HG02678 (cell line): ENCODE measurements at regions not wholly inside any gene's neighbourhood (a gene's known extent, or its start where the extent isn't known, plus 50 kb on each side); places are given as distances from the start of the nearest gene placed in this dataset.
"Not testable (repeated sequence)": the region's sequence is repeated elsewhere in the genome, so short reads cannot be mapped to it uniquely, and the experiment has no call there.

ENCODE experiments used
- ATAC-seq: cut with Tn5 transposase; IDR thresholded peaks from one replicate; pipeline ENCODE4 v1.9.1; 2021; ENCODE audit warnings: mild to moderate bottlenecking, moderate library complexity; ENCODE audit not compliant: unreplicated experiment

- no peak for ATAC-seq
Measured at GRCh38 chr2:128414351-128414750, 95.7 kb upstream of the HS6ST1 start.

- no peak for ATAC-seq
Measured at GRCh38 chr2:128414946-128415778, 96.5 kb upstream of the HS6ST1 start.

GRCh38 chr2:128415779-128416061, 97.1 kb upstream of the HS6ST1 start:
- ATAC-seq: no peak

GRCh38 chr2:128416109-128416785, 97.6 kb upstream of the HS6ST1 start:
- no peak for ATAC-seq

DNA sequence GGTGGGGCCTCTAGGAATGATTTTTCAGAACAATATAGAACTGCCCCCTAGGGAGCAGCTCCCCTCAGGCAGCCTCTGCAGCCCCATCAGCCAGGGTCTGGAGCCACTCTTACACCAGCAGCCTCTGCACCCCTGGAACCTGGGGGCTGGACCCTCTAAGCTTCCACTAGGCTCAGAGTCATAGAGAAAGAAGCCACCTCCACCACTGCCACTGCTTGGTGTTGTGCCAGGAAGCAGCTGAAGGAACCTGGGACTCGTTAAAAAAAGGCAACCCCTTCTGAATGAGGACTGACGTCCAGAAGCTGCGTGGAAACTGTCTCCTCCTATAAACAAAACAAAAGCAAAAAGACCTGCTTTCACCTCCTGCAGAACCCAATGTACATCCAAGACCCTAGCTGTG, 98.1 kb upstream of the HS6ST1 start:
- no peak for ATAC-seq

- not testable (repeated sequence) for ATAC-seq
Measured at GRCh38 chr2:128417264-128417663, 98.6 kb upstream of the HS6ST1 start.

DNA sequence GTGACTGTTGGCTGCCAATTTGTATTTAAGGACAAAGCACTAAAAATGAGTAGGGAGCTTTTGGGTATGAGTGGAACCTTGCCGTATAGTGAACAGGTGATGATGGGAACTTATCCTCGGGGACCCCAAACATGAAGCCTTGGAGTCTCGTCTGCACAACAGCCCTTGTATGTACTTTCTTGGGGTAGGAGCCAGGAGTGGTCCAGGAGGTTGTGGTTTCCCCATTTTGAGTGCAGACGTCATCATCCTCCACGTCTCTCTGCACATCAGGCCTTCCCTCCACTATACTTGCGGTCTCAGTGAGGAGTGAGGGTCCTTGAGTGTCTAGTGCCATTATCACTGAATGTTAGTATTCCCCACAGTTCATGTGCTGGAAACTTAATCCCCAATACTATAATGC, 101.5 kb upstream of the HS6ST1 start:
- ATAC-seq: no peak

GRCh38 chr2:128420776-128421175, 102.1 kb upstream of the HS6ST1 start:
- no peak for ATAC-seq

DNA sequence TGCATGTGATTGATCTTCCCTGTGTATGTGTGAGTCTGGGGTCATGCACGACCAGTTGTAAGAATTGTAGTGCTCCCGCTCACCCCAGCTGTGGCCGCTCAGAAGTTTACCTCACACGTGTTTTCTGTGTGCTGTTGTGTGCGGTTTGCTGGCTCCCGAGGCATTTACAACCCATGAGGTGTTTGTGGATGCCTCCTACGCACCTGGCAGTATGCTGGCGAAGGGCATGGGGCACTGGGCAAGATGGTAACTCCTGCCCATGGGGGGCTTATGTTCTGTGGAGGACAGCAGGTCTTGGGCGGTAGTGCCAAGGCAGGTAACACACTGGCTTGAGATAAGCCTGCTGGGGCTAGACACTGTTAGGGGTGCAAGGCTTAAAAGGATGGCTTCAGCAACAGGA, 102.6 kb upstream of the HS6ST1 start:
- ATAC-seq: no peak

- no peak for ATAC-seq
Measured at GRCh38 chr2:128421861-128422311, 103.2 kb upstream of the HS6ST1 start.

DNA sequence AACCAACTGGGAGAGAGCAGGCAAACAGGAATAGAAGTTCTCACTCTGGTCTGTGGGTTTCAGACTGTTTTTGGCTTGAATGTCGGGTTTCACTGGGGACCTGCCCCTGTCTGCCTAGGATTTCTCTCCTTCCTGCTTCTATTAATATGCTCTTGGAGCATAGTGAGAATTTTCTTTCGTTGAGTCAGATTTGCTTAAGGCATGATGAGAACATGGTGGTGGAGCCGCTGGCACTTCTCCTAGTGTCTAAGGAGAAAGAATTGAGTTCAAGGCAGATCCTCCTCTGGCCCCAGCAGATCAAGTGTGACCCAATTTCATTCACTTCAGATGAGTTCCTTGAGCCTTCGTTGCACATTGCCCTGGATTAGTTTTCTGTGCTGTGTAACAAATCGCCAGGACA, 103.9 kb upstream of the HS6ST1 start:
- no peak for ATAC-seq

DNA sequence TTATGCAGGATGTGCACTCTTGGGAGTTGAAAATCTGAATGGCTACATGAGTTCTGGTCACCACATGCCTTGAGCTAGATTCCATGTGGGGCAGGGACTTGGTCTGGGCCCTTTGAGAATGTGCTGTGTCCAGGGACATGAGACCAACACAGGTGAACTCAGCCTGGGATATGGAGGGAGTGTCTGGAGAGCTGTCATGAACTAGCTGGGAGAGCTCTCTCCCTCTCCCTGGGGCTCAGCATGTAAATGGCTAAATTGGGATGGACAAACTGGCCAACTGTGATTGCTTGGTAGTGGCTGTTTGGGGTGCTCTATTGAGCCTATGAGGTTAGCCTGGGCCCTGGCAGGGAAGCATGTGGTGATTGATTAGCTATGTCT, 105.1 kb upstream of the HS6ST1 start:
- ATAC-seq: no peak

- ATAC-seq: no peak
Measured at GRCh38 chr2:128424406-128425171, 105.9 kb upstream of the HS6ST1 start.

GRCh38 chr2:128425216-128425615, 106.5 kb upstream of the HS6ST1 start:
- ATAC-seq: no peak

DNA sequence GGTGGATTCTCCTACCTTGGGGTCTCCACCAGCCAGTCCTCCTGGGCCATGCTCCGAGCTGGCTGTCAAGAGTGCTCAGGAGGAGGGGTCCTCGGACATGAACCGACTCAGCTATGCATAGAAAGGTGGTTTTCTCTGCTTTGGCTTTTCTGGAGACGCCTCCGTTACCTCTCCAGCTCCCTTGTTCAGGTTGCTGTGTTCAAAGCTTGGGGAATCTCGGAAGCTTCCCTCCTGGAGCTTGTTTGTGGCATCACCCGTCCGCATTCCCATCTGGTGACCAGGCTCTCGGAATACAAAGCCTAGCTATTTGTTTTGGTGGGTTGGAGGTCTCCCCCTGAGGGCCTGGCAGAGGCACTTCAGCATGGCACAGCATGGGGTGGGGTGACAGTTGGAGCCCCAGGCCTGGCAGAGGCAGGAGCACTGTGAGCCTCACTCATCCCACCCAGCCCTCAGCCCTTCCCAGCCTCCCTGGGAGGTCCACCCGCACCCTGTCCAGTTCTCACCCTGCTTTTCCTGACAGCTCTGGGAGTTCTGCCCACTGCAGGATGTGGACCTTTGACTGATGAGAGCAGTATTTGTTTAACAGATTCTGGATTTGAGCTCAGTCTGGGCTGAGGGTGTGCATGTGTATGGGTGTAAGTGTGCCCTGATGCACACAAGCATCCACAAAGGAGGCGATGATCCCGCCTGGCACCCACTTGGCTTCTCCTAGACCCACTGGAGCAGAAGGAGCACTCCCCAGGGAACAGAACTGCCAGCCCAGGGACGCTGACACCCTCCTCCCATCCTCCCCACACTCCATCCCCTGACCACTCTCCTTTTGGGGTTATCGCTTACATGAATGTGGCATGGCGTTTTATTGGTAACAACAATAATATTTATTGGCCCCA, 107.3 kb upstream of the HS6ST1 start:
- ATAC-seq: no peak

DNA sequence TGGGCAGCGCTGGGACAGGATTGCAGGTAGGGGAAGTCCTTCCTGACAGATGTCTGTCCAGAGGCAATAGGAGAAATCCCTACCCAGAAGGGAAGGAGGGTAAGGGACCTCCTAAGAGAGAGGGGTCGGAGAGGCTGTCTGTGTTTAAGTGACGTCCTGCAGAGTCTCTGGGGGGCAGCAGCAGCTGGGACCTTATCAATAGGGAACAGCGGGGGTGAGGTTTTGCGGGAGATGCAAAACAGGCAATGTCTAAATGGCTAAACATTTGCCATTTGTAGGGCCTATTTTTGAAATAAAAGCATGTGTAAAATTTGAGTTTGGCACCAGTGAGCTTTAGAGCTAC, 108.7 kb upstream of the HS6ST1 start:
- ATAC-seq: no peak

GRCh38 chr2:128428415-128428814, 109.7 kb upstream of the HS6ST1 start:
- ATAC-seq: no peak

- ATAC-seq: no peak
Measured at GRCh38 chr2:128432423-128432822, 113.8 kb upstream of the HS6ST1 start.

- ATAC-seq: no peak
Measured at GRCh38 chr2:128433911-128434550, 115.4 kb upstream of the HS6ST1 start.
